Prostate gland (tissue), 2 donors: ENCODE measurements at regions not wholly inside any gene's neighbourhood (a gene's known extent, or its start where the extent isn't known, plus 50 kb on each side); places are given as distances from the start of the nearest gene placed in this dataset.

Experiments
- DNase-seq: peaks from one replicate; pipeline ENCODE4 v3.0.0-alpha.2; 2019; ENCODE audit warnings: low spot score
- H3K27ac ChIP-seq, 2 donors: fragments of 200-600 bp; sonication (generic); 2 replicates each; pipeline ENCODE4 v1.5.1; 2017 to 2019
- H3K27me3 ChIP-seq: fragments of 200-600 bp; sonication (generic); replicated peaks from 2 replicates; pipeline ENCODE4 v1.5.1; 2019; ENCODE audit not compliant: insufficient read depth
- H3K36me3 ChIP-seq, 2 donors: fragments of 200-600 bp; sonication (generic); 1 replicate in 1 of 2; 2 replicates in 1 of 2; pipeline versions ENCODE4 v1.5.1 to v1.8.1; 2017 to 2019
- H3K4me1 ChIP-seq: fragments of 200-600 bp; sonication (generic); replicated peaks from 2 replicates; pipeline ENCODE4 v1.5.1; 2019
- H3K4me3 ChIP-seq, 2 donors: fragments of 200-600 bp; sonication (generic); 2 replicates each; pipeline ENCODE4 v1.5.1; 2017 to 2019
- H3K9me3 ChIP-seq: fragments of 200-600 bp; sonication (generic); 2 replicates; pipeline ENCODE4 v1.5.1; 2017
- CTCF ChIP-seq, 4 experiments: fragments of 200-600 bp in 2 of 4; fragments of 450-650 bp in 2 of 4; sonication (generic) in 2 of 4; IDR thresholded peaks; 1 replicate in 3 of 4; 2 replicates in 1 of 4; pipeline ENCODE4 v1.5.1; 2016 to 2019; ENCODE audit warnings: antibody characterized with exemption in 4 of 4, mild to moderate bottlenecking in 2 of 4, moderate library complexity in 2 of 4
- POLR2A ChIP-seq: fragments of 450-650 bp; IDR thresholded peaks from one replicate; pipeline ENCODE4 v1.6.1; 2016; ENCODE audit warnings: antibody characterized with exemption, mild to moderate bottlenecking
- POLR2AphosphoS5 ChIP-seq: sonication (generic); formaldehyde crosslinking; IDR thresholded peaks from one replicate; pipeline ENCODE4 v1.6.1; 2017; ENCODE audit warnings: antibody characterized with exemption
- whole genome bisulfite sequencing: methylation state at CpG from one replicate; pipeline ENCODE4 v1.1.5; 2018; 5-methylcytosine and 5-hydroxymethylcytosine counted together
- intact Hi-C: fragments of 100-400 bp; cut with DNase I; formaldehyde crosslinking; loops from one replicate; pipeline ENCODE4 v1.14.2; 2022

- Histone ChIP-seq H3K4me1 (no peaks in the 10 kb centered on the region), H3K9me3 (no peaks in the 10 kb centered on the region), H3K27ac (no peak overlapping the region), H3K4me3 (no peak overlapping the region), H3K36me3 (no peaks in the 10 kb centered on the region), H3K27me3 (no peaks in the 10 kb centered on the region)
- no peak for TF ChIP-seq CTCF (IDR thresholded peaks at IDR 0.05)
- no peak for TF ChIP-seq POLR2AphosphoS5
- TF ChIP-seq POLR2A, result no peak
- no peak for DNase-seq
- intact Hi-C loops, result no loop called here
- WGBS, result 97% methylated on average over 2 of the region's 2 CpGs
Measured at GRCh38 chr5:130896636-130897035, 268.4 kb downstream of the HINT1 start.

- TF ChIP-seq POLR2A (no peak), POLR2AphosphoS5 (no peak), CTCF (IDR thresholded peaks at IDR 0.05) (no peak)
- H3K9me3 ChIP-seq, result no peaks in the 10 kb centered on the region
- 85% methylated on average over 1 of the region's 1 CpG for WGBS
- no peaks in the 10 kb centered on the region for H3K36me3 ChIP-seq
- H3K4me1 ChIP-seq, result no peaks in the 10 kb centered on the region
- H3K4me3 ChIP-seq, result no peak overlapping the region
- H3K27me3 ChIP-seq, result no peaks in the 10 kb centered on the region
- no peak overlapping the region for H3K27ac ChIP-seq
- DNase-seq, result no peak
- intact Hi-C loops, result no loop called here
Measured at GRCh38 chr5:130893006-130893405, 272.1 kb downstream of the HINT1 start.

- TF ChIP-seq POLR2AphosphoS5 (no peak), CTCF (IDR thresholded peaks at IDR 0.05) (no peak), POLR2A (no peak)
- Histone ChIP-seq H3K4me3 (no peak overlapping the region), H3K36me3 (no peaks in the 10 kb centered on the region), H3K4me1 (no peaks in the 10 kb centered on the region), H3K9me3 (no peaks in the 10 kb centered on the region), H3K27me3 (no peaks in the 10 kb centered on the region), H3K27ac (no peak overlapping the region)
- 95% methylated on average over 2 of the region's 2 CpGs for WGBS
- intact Hi-C loops, result no loop called here
- no peak for DNase-seq
Measured at GRCh38 chr5:130890610-130891009, 274.4 kb downstream of the HINT1 start.

- Histone ChIP-seq H3K27me3 (no peaks in the 10 kb centered on the region), H3K9me3 (no peaks in the 10 kb centered on the region), H3K27ac (no peak overlapping the region), H3K36me3 (no peaks in the 10 kb centered on the region), H3K4me3 (no peak overlapping the region), H3K4me1 (no peaks in the 10 kb centered on the region)
- intact Hi-C loops, result no loop called here
- WGBS, result 30% methylated on average over 3 of the region's 3 CpGs
- TF ChIP-seq POLR2AphosphoS5, result no peak
- no peak for TF ChIP-seq CTCF (IDR thresholded peaks at IDR 0.05)
- no peak for TF ChIP-seq POLR2A
- no peak for DNase-seq
Measured at GRCh38 chr5:130885691-130886090, 279.4 kb downstream of the HINT1 start.

GRCh38 chr5:130885027-130885426 is 280.0 kb downstream of the HINT1 start:
- H3K27ac ChIP-seq, result no peak overlapping the region
- no peak for DNase-seq
- no peaks in the 10 kb centered on the region for H3K27me3 ChIP-seq
- no peaks in the 10 kb centered on the region for H3K4me1 ChIP-seq
- no peaks in the 10 kb centered on the region for H3K36me3 ChIP-seq
- intact Hi-C loops, result no loop called here
- WGBS, result 32% methylated on average over 3 of the region's 3 CpGs
- H3K9me3 ChIP-seq, result no peaks in the 10 kb centered on the region
- TF ChIP-seq CTCF (IDR thresholded peaks at IDR 0.05) (no peak), POLR2AphosphoS5 (no peak), POLR2A (no peak)
- H3K4me3 ChIP-seq, result no peak overlapping the region
